ENCODE measurements at regions not wholly inside any gene's neighbourhood (a gene's known extent, or its start where the extent isn't known, plus 50 kb on each side); places are given as distances from the start of the nearest gene placed in this dataset.

DNA sequence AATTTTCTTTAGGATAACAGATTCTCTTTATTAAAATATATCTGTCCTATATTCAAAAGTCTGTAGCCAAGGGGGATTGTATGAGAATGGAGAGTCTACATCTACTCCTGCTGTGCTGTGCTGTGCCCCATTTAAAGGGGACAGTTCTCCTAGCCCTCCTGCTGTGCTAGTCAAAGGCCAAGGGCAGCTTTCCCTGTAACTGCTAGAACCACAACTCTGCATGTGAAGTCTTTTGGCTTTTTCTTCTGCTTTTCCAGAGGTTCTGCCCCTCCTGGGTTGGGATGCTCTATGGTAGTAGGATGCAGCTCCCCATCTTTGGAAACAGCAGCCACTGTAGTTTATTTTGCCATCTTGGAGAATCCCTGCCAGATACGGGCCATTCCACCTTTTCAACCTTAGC, 197.5 kb upstream of the JUN start:
- Mint-ChIP-seq H3K9me3 (ENCODE audit: low read depth) (no peaks in the 10 kb centered on the region), H3K27ac (ENCODE audit: unreplicated experiment) (no peak overlapping the region), H3K4me3 (ENCODE audit: unreplicated experiment) (no peak overlapping the region), H3K36me3 (ENCODE audit: low read depth) (no peaks in the 10 kb centered on the region), H3K27me3 (ENCODE audit: low read depth) (no peaks in the 10 kb centered on the region), H3K4me1 (ENCODE audit: low read depth) (peaks cover 14% of the 10 kb centered on the region)
- DNase-seq (ENCODE audit: low spot score), result no peak
- no peak for TF ChIP-seq CTCF (IDR thresholded peaks at IDR 0.05)

GRCh38 chr1:58982259-58982998, 198.6 kb upstream of the JUN start:
- no peaks in the 10 kb centered on the region for H3K36me3 Mint-ChIP-seq (ENCODE audit: low read depth)
- no peak for DNase-seq (ENCODE audit: low spot score)
- H3K27me3 Mint-ChIP-seq (ENCODE audit: low read depth), result no peaks in the 10 kb centered on the region
- H3K9me3 Mint-ChIP-seq (ENCODE audit: low read depth), result no peaks in the 10 kb centered on the region
- TF ChIP-seq CTCF (IDR thresholded peaks at IDR 0.05), result no peak
- H3K4me3 Mint-ChIP-seq (ENCODE audit: unreplicated experiment), result no peak overlapping the region
- no peak overlapping the region for H3K27ac Mint-ChIP-seq (ENCODE audit: unreplicated experiment)
- H3K4me1 Mint-ChIP-seq (ENCODE audit: low read depth), result peaks cover 14% of the 10 kb centered on the region

GRCh38 chr1:58983162-58983561, 199.3 kb upstream of the JUN start:
- Mint-ChIP-seq H3K27ac (ENCODE audit: unreplicated experiment) (no peak overlapping the region), H3K27me3 (ENCODE audit: low read depth) (no peaks in the 10 kb centered on the region), H3K4me1 (ENCODE audit: low read depth) (peaks cover 14% of the 10 kb centered on the region), H3K9me3 (ENCODE audit: low read depth) (no peaks in the 10 kb centered on the region), H3K4me3 (ENCODE audit: unreplicated experiment) (no peak overlapping the region), H3K36me3 (ENCODE audit: low read depth) (no peaks in the 10 kb centered on the region)
- DNase-seq (ENCODE audit: low spot score), result no peak
- no peak for TF ChIP-seq CTCF (IDR thresholded peaks at IDR 0.05)

DNA sequence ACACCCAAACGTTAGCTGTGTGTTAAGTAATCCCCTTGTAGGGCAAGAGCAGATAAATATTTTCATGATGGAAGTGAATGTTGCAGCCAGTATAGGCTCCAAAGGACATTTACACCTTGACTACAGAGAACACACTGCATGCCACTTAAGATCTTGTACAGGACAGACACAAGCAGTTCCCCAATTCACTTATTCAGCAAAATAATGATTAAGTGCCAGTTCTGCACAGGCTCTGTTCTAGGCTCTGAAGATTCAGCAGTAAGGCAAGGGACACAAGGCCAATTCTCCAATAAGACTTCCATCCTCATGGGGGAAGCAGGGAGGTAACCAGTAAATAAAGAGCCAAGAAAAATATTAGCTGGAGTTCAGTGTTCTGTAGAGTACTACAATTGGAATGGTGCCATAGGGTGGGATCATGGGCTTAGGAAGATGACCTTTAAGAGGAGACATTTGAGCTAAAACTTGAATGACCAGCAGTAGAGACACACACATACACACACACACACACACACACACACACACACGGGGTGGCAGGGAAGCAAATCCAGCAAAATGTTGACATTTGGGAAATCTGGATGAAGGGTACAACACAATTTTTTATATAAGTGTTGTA, 199.9 kb upstream of the JUN start:
- no peak overlapping the region for H3K27ac Mint-ChIP-seq (ENCODE audit: unreplicated experiment)
- H3K9me3 Mint-ChIP-seq (ENCODE audit: low read depth), result no peaks in the 10 kb centered on the region
- H3K4me1 Mint-ChIP-seq (ENCODE audit: low read depth), result peaks cover 14% of the 10 kb centered on the region
- H3K27me3 Mint-ChIP-seq (ENCODE audit: low read depth), result no peaks in the 10 kb centered on the region
- no peaks in the 10 kb centered on the region for H3K36me3 Mint-ChIP-seq (ENCODE audit: low read depth)
- H3K4me3 Mint-ChIP-seq (ENCODE audit: unreplicated experiment), result no peak overlapping the region
- no peak for TF ChIP-seq CTCF (IDR thresholded peaks at IDR 0.05)
- DNase-seq (ENCODE audit: low spot score), result no peak

GRCh38 chr1:58986996-58987767, 203.3 kb upstream of the JUN start:
- DNase-seq (ENCODE audit: low spot score), result no peak
- H3K27ac Mint-ChIP-seq (ENCODE audit: unreplicated experiment), result no peak overlapping the region
- H3K4me3 Mint-ChIP-seq (ENCODE audit: unreplicated experiment), result no peak overlapping the region

More at GRCh38 chr1:58986996-58987767, 203.3 kb upstream of the JUN start:
- Mint-ChIP-seq H3K4me1 (ENCODE audit: low read depth) (peaks cover 14% of the 10 kb centered on the region), H3K36me3 (ENCODE audit: low read depth) (no peaks in the 10 kb centered on the region), H3K27me3 (ENCODE audit: low read depth) (no peaks in the 10 kb centered on the region), H3K9me3 (ENCODE audit: low read depth) (no peaks in the 10 kb centered on the region)
- TF ChIP-seq CTCF (IDR thresholded peaks at IDR 0.05), result no peak
